Activated CD4-positive, alpha-beta T cell treated with anti-CD3 and anti-CD28 coated beads, Interleukin-2, amount 50 U/mL, for 1 hour (primary cell): ENCODE measurements at regions not wholly inside any gene's neighbourhood (a gene's known extent, or its start where the extent isn't known, plus 50 kb on each side); places are given as distances from the start of the nearest gene placed in this dataset.
A peak's percentile ranks its signal among the peaks of the same experiment; 100 is the strongest.

ENCODE experiments used
- DNase-seq: peaks from one replicate; pipeline ENCODE4 v3.0.0-alpha.2; 2020

DNA sequence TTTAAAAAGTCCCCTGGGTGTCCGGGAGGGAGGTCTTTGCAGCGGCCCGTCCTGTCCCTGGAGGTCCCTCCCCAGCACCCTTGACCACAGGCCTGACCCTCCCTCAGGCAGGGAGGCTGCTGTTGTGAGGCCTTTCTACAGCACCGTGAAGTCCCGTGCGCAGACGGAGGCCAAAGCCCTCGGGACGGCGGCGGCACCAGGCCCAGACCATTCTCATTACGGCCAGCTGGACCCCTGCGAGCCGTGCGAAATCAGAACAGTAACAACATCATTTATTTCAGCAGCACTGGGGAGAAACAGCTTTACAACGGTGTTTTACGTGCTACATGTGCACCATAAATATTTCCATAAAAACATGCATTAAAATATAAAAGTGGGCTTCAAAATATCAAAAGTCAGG, 101.4 kb upstream of the ACTRT2 start:
- DNase-seq = no peak

DNA sequence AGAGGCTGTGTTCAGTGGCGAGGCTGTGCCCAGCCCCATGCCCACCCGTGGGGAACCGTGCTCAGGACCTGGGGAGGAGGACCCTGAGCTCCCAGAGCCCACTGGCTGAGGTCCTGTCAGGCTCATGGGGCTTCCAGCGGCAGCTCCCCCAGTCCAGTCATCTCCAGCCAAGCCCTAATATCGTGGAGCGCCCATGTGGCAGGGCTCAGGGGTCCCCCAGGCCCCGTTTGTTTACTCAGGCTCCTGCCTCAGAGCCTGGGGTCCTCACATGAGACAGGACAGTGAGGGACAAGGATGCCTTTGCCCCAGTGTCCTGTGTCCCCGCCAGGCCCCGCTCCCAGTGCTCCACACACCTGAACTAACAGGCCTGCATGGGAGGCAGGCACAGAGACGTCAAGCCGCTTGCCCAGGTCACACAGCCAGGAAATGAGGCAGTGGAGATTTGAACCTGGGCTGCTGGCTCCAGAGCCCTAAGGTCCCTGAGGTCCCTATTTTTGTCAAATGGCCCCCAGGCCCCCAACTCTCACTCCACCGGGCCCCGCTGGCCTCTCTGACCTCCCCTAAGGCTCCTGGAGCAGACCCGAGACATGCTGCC, 100.7 kb upstream of the ACTRT2 start:
- no peak for DNase-seq

DNA sequence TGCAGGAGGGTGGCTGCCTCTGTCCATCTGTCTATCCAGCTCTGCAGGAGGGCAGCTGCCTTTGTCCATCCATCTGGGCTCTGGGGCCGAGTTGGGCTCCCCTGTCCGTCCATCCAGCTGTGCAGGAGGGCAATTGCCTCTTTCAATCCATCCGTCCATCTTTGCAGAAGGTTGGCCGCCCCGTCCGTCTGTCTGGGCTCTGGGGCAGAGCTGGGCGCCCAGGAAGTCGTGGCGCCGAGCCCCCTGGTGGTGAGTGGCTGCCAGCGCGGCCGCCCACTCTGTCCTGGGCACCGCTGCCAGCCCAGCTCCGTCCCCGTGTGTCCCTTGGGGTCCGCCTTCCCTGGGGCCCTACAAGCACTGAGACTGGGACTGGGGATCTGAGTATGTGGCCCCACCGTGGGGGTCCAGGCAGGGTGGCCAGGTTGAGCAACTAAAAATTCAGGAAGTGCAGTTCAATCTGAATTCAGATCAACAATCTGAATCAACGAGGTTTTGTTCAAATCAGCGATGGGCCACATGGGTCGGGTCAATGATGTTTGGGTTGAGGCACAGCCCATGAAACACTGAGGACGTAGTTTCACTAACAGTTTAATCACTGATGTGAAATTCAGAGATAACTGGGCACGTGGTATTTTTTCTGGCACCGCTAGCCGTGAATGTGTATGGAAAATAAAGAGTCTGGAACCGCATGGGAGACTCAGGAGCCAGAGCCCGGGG, 99.1 kb upstream of the ACTRT2 start:
- DNase-seq = peak; percentile 24

DNA sequence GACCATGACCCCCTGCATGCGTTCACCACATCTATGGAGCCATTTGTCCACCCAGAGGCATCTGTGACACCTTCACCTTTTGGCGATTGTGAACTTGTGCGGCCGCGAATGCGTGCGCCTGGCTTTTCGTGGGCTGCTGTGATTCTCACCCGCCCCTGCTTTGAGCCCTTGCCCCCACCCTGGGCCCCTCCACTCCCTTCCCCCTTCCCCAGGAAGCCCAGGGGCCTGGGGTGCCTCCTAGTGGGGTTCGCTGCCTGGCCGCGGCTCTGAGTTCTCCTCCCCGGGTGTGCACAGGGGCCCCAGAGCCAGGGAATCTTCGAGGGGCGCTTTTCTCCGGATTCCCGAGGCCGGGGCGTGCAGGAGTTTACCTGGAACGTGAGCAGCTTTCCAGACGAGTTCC, 97.9 kb upstream of the ACTRT2 start:
- DNase-seq = no peak

GRCh38 chr1:2925291-2925690, 96.0 kb upstream of the ACTRT2 start:
- no peak for DNase-seq

DNA sequence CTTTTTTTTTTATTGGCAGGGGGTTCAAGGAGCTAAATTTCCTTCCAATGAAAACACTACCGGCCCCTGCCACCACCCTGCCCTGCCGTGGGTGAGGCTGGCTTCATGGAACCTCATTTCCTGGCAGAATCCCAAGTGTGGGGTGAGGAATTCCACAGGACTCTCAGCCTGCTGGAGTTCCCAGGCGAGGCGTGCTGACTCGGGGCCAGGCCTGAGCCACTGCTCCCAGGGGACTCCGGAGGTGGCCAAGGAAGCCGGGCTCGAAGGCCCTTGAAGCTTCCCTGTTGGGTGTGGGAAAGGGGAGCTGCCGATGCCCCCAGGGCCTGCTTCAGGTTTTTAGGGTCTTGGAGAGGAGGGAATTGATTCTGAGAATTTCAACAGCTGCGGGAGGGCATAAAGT, 95.3 kb upstream of the ACTRT2 start:
- DNase-seq = no peak

- no peak for DNase-seq
Measured at GRCh38 chr1:2926447-2927055, 94.7 kb upstream of the ACTRT2 start.

GRCh38 chr1:2927393-2928360, 93.6 kb upstream of the ACTRT2 start:
- no peak for DNase-seq

DNA sequence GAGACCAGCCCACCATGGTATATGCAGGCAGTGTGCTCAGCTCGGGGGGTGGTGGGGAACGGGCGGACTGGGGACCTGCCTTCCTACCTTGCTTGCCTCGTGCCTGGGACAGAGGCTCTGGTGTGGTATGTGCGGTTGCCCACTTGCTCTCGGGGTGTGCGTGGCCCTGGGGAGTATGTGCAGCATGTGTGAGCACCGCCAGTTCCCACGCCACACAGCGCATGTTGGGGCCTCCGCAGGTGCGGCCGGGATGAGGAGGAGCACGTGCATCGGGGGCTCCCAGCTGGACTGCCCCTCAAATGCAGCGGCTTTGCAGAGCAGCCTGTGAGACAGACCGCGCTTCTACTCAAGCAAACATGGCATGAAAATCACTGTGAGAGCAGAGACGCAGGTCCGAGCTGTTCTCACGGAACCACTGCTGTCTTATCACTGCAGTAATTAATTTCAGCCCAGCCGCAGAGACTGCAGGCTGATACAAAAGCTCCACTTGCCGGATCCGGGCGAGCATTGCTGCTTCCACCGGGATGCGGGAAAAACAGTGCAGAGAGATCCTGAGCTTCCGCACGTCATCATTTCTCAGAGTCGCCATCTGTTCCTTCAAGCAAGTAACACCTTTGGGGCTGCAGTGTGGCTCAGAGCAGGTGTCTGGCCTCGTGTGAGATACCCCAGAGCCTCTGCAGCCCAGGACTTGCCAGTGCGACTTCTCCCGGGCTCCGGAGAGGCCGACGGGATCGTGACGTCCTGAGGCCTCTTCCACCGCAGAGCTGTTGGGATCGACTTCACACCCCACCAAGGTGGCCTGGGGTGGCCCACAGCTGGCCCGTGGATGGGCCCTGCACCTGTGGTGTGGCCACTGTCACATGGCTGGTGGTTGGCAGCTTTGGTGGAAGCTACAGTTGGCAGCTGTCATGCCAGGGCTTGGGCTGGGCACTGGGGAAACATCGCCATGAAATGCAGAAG, 92.6 kb upstream of the ACTRT2 start:
- DNase-seq = no peak

GRCh38 chr1:2929335-2929734, 91.9 kb upstream of the ACTRT2 start:
- DNase-seq = no peak

GRCh38 chr1:2930016-2930815, 91.1 kb upstream of the ACTRT2 start:
- DNase-seq = no peak

DNA sequence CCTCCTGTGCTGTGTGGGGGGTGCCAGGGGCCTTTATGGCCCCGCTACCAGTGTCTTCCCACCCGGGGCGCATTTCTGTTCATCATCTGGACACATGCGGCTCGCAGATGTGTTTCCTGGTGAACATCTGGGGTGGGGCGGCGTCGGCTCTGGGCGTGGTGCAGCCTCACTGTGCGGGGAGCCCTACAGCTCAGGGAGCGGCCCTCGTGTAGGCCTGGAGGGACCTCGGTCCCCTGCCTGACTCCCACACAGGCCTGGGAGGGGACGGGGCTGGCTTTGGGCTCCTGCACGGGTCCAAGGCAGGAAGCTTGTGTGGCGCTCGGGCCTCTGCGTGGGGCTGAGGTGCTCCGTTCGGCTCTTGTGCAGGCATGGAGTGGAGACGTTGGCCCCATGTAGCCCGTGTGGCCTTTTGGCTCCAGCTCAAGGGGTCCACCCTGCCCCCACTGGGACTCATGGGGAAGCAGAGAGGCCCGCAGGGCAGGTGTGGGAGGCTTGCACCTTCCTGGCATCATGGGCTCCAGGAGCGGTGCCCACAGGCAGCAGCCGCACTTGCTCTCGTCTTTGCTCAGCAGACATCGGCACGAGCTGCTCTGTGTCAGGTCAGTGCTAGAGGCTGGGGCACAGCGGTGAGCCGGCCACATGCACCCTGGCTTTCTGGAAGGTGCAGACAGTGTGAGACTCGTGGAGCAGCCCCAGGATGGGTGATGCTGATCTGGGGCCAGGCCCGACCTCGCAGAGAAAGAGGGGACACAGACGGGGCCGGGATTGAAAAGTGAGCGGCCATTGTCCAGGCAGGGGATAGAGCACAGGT, 90.1 kb upstream of the ACTRT2 start:
- no peak for DNase-seq

- DNase-seq = no peak
Measured at GRCh38 chr1:2931724-2932401, 89.4 kb upstream of the ACTRT2 start.

- DNase-seq = no peak
Measured at GRCh38 chr1:2932671-2933350, 88.5 kb upstream of the ACTRT2 start.

GRCh38 chr1:2933431-2934155, 87.7 kb upstream of the ACTRT2 start:
- no peak for DNase-seq

DNA sequence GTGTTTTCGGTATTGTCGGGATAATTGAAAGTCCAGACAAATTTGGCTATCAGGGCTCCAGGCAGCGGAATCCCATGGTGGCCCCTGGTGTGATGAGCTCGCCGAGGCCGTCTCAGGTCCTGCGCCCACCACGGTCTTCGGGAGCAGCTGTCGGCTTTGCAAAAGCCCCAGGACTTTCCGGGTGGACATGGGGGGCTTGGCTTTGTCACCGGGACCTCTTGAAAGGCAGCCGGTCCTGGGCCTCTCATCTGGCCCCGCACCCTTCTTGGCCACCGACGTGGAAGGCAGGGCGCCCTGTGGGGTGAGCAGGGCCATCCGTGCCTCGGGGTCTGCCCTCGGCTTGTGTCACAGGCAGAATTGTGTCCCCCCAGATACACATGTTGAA, 87.1 kb upstream of the ACTRT2 start:
- DNase-seq = no peak

DNA sequence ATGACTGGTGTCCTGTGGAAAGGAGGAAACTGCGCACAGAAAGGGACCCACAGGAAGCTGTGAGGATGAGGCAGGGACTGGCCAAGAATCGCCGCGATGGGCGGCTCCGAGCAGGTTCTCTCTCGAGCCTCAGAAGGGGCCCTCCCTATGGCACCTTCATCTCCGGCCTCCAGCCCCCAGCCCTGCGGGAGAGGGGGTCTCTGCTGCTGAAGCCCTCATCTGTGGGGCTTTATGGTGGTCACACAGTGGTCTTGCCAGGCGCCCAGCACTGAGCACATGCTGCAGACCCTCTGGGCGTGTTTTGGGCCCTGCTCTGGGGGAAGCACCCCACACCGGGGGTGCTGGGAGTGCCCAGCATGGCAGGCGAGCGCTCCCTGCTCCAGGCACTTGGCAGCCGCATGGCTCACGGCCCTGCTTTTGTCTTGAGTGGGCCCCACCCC, 86.6 kb upstream of the ACTRT2 start:
- DNase-seq = no peak

GRCh38 chr1:2935184-2935583, 86.1 kb upstream of the ACTRT2 start:
- DNase-seq = no peak
